SK-N-MC (cell line): ENCODE measurements at regions not wholly inside any gene's neighbourhood (a gene's known extent, or its start where the extent isn't known, plus 50 kb on each side); places are given as distances from the start of the nearest gene placed in this dataset.

Experiments used
- EZH2 ChIP-seq: fragments of 200-600 bp; sonication (generic); IDR thresholded peaks from one replicate; pipeline ENCODE4 v1.6.1; 2017; ENCODE audit warnings: antibody characterized with exemption
- FOXP2 ChIP-seq: optimal IDR thresholded peaks from 2 replicates; pipeline ENCODE3; 2011; ENCODE audit warnings: mild to moderate bottlenecking, moderate library complexity; ENCODE audit not compliant: insufficient read depth; ENCODE audit errors: extremely low read length, control extremely low read depth
- POLR2AphosphoS5 ChIP-seq: IDR thresholded peaks from 2 replicates; pipeline ENCODE4 v1.6.1; 2012; ENCODE audit warnings: mild to moderate bottlenecking, low read depth, low read length, borderline replicate concordance

DNA sequence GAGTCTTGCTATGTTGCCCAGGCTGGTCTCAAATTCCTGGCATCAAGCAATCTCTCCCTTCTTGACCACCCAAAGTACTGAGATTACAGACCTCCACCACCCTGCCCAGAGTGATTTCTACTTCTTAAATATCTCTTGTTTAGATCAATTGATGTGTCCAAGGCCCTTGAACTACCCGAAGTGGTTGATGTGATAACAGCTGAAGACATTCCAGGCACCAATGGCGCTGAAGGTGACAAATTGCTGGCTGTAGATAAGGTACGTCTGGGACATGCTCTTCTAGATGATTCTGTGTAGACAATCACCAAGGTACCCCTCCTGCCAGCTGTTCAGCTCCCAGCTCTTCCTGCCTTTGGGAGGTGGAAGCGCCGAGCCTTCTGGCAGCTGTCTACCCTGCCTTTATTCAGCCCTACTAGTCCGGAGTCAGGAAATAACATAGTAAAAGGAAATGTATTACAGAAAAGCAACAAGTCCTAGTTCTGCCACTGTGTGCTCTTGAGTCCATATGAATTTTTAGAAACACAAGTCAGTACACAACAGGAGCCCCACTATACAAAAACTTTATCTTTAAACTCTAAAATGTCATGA lies 61.3 kb upstream of the BZW1 start:
- TF ChIP-seq FOXP2 (no peak), POLR2AphosphoS5 (no peak), EZH2 (no peak)
